MCF 10A (cell line): ENCODE measurements at regions not wholly inside any gene's neighbourhood (a gene's known extent, or its start where the extent isn't known, plus 50 kb on each side); places are given as distances from the start of the nearest gene placed in this dataset.
A peak's percentile ranks its signal among the peaks of the same experiment; 100 is the strongest.

Experiments used
- BruUV-seq: library from RNA; stranded (reverse); fragments of 400-500 nt; replicated peaks from 2 replicates; lab custom pipeline; 2021; lab: Mats Ljungman, UMichigan
- CTCF ChIA-PET: fragments of 300-600 bp; sonication (Branson Sonifier 250); formaldehyde crosslinking; extraction: SDS; loops from one replicate; lab custom pipeline; 2021; ENCODE audit warnings: antibody characterized with exemption, inconsistent platforms; lab: Yijun Ruan, JAX
- POLR2A ChIA-PET: fragments of 300-600, 350-650 bp; sonication (Branson Sonifier 250); formaldehyde crosslinking; extraction: SDS; loops from one replicate; lab custom pipeline; 2020; ENCODE audit warnings: antibody characterized with exemption, inconsistent platforms; lab: Yijun Ruan, JAX
- DNase-seq: peaks from one replicate; pipeline ENCODE4 v3.0.0-alpha.2; 2018; ENCODE audit not compliant: unreplicated experiment
- H3K27ac Mint-ChIP-seq: one replicate; pipeline ENCODE4 v1.8.0; 2022; ENCODE audit warnings: mild to moderate bottlenecking, low read depth, mixed read lengths; ENCODE audit not compliant: unreplicated experiment
- H3K27me3 Mint-ChIP-seq: one replicate; pipeline ENCODE4 v1.8.0; 2022; ENCODE audit warnings: mixed read lengths; ENCODE audit not compliant: insufficient read depth, unreplicated experiment
- H3K36me3 Mint-ChIP-seq: one replicate; pipeline ENCODE4 v1.8.0; 2022; ENCODE audit warnings: mild to moderate bottlenecking, moderate library complexity, mixed read lengths; ENCODE audit not compliant: insufficient read depth, unreplicated experiment
- H3K4me1 Mint-ChIP-seq: one replicate; pipeline ENCODE4 v1.8.0; 2022; ENCODE audit warnings: mixed read lengths; ENCODE audit not compliant: insufficient read depth, unreplicated experiment
- H3K4me3 Mint-ChIP-seq: one replicate; pipeline ENCODE4 v1.8.0; 2022; ENCODE audit warnings: mild to moderate bottlenecking, moderate library complexity, mixed read lengths; ENCODE audit not compliant: unreplicated experiment
- H3K9me3 Mint-ChIP-seq: one replicate; pipeline ENCODE4 v1.8.0; 2022; ENCODE audit warnings: mixed read lengths; ENCODE audit not compliant: unreplicated experiment
- intact Hi-C: fragments of 100-400 bp; cut with micrococcal nuclease; formaldehyde crosslinking; loops from 2 replicates; pipeline ENCODE4 v1.14.1; 2022
- TF ChIP-seq, protein P1 (sequence below): fragments of 200-600 bp; IDR thresholded peaks from one replicate; pipeline ENCODE4 v1.8.0; 2022; ENCODE audit warnings: antibody characterized with exemption, mild to moderate bottlenecking; ENCODE audit not compliant: unreplicated experiment

GRCh38 chrX:115940888-115941332 is 229.6 kb upstream of the AGTR2 start:
- DNase-seq: peak; percentile 75
- POLR2A ChIA-PET: no interaction called here
- no peak overlapping the region for H3K27ac Mint-ChIP-seq

DNA sequence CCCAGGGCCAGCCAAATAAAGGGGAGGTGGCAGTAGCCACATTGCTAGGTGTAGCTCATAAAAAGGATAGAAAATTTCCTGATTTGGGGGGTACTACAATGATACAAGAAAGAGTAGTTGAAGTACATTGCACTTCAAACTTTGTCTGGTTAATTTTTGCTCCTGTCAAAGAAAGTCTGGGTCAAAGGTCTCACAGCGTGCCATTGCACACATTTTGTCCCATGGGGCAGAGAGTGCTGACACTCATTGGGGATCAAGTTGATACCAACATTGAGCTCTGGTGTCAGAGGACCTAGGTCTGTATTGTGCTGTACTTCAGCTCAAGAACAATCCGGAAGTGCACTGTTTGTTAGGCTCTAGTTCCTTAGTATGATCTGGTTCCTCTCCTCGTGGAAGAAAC is 229.2 kb upstream of the AGTR2 start:
- intact Hi-C loops: no loop called here
- Mint-ChIP-seq H3K4me3 (peak overlapping the region; percentile 36), H3K36me3 (peaks cover 20% of the 10 kb centered on the region), H3K27ac (no peak overlapping the region), H3K9me3 (no peaks in the 10 kb centered on the region), H3K27me3 (peaks cover 48% of the 10 kb centered on the region), H3K4me1 (no peaks in the 10 kb centered on the region)
- POLR2A ChIA-PET: no interaction called here
- CTCF ChIA-PET: interaction anchor here (0.5 to 1.2 kb wide), 5 partner anchors 18 to 1765 kb away, joined by 3 to 4 read pairs (median 3); no protein-coding TSS in a partner anchor
- TF ChIP-seq, protein P1, sequence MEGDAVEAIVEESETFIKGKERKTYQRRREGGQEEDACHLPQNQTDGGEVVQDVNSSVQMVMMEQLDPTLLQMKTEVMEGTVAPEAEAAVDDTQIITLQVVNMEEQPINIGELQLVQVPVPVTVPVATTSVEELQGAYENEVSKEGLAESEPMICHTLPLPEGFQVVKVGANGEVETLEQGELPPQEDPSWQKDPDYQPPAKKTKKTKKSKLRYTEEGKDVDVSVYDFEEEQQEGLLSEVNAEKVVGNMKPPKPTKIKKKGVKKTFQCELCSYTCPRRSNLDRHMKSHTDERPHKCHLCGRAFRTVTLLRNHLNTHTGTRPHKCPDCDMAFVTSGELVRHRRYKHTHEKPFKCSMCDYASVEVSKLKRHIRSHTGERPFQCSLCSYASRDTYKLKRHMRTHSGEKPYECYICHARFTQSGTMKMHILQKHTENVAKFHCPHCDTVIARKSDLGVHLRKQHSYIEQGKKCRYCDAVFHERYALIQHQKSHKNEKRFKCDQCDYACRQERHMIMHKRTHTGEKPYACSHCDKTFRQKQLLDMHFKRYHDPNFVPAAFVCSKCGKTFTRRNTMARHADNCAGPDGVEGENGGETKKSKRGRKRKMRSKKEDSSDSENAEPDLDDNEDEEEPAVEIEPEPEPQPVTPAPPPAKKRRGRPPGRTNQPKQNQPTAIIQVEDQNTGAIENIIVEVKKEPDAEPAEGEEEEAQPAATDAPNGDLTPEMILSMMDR: no peak
- DNase-seq: no peak
- BruUV-seq: no TSS peak

More at GRCh38 chrX:115940888-115941332, 229.6 kb upstream of the AGTR2 start:
- peaks cover 48% of the 10 kb centered on the region for H3K27me3 Mint-ChIP-seq
- H3K4me3 Mint-ChIP-seq: peak overlapping the region; percentile 36
- no peaks in the 10 kb centered on the region for H3K9me3 Mint-ChIP-seq
- TF ChIP-seq, protein P1: peak; percentile 36
- H3K4me1 Mint-ChIP-seq: no peaks in the 10 kb centered on the region
- H3K36me3 Mint-ChIP-seq: peaks cover 19% of the 10 kb centered on the region
- CTCF ChIA-PET: interaction anchor here (0.5 to 1.2 kb wide), 5 partner anchors 18 to 1766 kb away, joined by 3 to 4 read pairs (median 3); no protein-coding TSS in a partner anchor
- intact Hi-C loops: no loop called here
- BruUV-seq: no TSS peak

- TF ChIP-seq, protein P1: no peak
- H3K4me1 Mint-ChIP-seq: no peaks in the 10 kb centered on the region
- H3K27me3 Mint-ChIP-seq: peaks cover 69% of the 10 kb centered on the region
- POLR2A ChIA-PET: no interaction called here
- no peak overlapping the region for H3K4me3 Mint-ChIP-seq
- H3K36me3 Mint-ChIP-seq: peaks cover 22% of the 10 kb centered on the region
- no peaks in the 10 kb centered on the region for H3K9me3 Mint-ChIP-seq
- H3K27ac Mint-ChIP-seq: no peak overlapping the region
- no TSS peak for BruUV-seq
- intact Hi-C loops: no loop called here
- no peak for DNase-seq
- CTCF ChIA-PET: interaction anchor here (0.6 kb wide), 1 partner anchor 24 kb away, joined by 3 read pairs; no protein-coding TSS in a partner anchor
These were observed 224.5 kb upstream of the AGTR2 start for GRCh38 chrX:115946059-115946458.

- no TSS peak for BruUV-seq
- TF ChIP-seq, protein P1: peak; percentile 34
- POLR2A ChIA-PET: no interaction called here
- H3K9me3 Mint-ChIP-seq: no peaks in the 10 kb centered on the region
- H3K27me3 Mint-ChIP-seq: peaks cover 49% of the 10 kb centered on the region
- intact Hi-C loops: no loop called here
- CTCF ChIA-PET: no interaction called here
- H3K4me3 Mint-ChIP-seq: no peak overlapping the region
- no peak overlapping the region for H3K27ac Mint-ChIP-seq
- H3K4me1 Mint-ChIP-seq: no peaks in the 10 kb centered on the region
- peaks cover 20% of the 10 kb centered on the region for H3K36me3 Mint-ChIP-seq
- DNase-seq: peak; percentile 56
These were observed 222.3 kb upstream of the AGTR2 start for GRCh38 chrX:115948018-115948923.
